HG02852 (cell line): ENCODE measurements at regions not wholly inside any gene's neighbourhood (a gene's known extent, or its start where the extent isn't known, plus 50 kb on each side); places are given as distances from the start of the nearest gene placed in this dataset.

Source experiments
- ATAC-seq: cut with Tn5 transposase; IDR thresholded peaks from one replicate; pipeline ENCODE4 v1.9.1; 2021; ENCODE audit warnings: mild to moderate bottlenecking, moderate library complexity; ENCODE audit not compliant: unreplicated experiment

DNA sequence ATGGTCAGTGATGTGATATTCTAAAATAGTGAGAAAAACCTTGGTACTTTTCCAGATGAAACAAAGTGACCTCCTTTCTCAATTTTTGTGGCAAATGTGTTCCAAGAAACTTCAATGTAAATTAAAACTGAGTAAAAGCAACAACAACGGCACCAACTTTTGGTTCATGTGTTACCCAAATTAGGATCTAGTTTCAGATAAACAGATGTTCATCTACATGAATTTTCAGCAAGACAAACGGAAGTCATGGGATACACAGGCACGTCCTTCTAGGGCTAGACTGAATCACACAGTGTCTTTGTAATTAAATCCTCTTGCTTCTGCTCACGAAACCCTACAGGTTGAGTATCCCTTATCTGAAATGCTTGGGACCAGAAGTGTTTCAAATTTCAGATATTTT, 915.2 kb downstream of the TFAP2A start:
- ATAC-seq: no peak

DNA sequence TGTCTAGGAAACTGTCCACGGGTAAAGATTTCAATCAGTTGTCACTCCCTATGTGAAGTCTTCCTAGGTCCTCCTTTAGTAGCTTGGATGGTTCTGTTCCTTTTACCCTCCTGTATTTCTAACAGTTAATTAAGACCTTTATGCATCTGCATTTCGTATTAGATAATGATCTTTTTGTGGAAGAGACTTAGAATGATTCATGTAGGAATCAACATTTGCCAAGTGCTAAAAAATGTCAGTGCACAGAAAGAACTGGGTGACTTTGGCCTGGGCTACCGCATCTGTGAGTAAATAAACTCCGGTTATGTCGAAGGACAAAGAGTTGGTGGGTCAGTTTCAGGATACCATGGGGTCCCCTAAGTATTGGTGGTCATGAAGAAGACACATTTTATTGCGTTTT, 918.0 kb downstream of the TFAP2A start:
- no peak for ATAC-seq

DNA sequence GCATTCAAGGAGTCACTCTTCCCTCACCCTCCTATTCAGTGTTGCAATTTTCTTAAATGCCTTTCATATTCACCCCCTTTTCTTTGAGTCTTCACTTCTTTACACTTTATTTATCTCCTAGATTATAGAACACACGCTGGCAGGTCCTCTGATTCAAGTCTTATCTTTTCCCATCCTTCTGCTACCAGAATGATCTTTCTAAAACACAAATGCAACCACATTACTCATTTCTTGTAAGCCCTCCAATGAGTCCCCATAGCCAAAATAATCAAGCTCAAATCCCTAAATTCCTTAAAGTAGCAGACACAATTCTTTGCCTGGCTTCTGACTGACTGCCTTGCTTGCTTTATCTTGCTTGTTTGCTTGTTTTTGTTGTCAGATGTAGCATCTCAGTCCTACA, 920.0 kb downstream of the TFAP2A start:
- ATAC-seq: no peak

DNA sequence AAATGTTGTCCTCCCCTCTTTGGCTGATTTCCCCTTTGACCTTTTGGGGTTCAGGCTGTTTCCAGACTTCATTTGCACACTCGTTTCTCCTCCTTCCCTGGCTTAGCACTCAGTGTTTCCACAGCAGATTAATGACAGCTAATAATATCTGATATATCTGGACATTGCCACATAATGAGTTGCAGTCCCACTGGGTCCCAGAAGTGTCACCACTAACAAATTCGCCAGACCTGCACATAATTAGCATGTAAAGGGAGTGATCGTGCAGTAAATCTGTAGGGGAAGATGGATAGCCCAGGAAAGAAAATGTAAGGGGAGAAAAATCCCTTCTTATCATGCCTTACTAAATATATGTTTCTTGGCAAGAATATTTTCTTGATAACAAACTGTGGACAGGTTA, 922.1 kb downstream of the TFAP2A start:
- no peak for ATAC-seq

DNA sequence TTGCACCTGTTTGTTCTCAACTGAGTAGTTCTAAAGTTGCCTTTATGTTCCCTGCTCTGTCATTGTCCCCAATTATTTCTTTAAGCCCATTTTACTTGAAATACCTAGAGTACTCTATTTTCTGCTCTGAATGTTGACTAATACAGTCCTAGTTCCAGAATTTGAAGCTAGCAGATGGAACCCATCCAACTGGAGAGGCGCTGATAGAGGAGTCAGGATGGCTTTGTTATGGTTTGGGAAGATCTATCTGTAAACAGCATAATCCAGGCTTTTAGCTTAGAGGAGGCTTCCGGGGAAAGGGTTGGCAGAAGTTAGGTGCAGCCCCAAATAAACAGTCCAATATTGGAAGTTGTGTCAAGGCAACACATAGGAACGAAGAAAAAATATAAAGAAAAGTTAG, 927.7 kb downstream of the TFAP2A start:
- ATAC-seq: no peak

DNA sequence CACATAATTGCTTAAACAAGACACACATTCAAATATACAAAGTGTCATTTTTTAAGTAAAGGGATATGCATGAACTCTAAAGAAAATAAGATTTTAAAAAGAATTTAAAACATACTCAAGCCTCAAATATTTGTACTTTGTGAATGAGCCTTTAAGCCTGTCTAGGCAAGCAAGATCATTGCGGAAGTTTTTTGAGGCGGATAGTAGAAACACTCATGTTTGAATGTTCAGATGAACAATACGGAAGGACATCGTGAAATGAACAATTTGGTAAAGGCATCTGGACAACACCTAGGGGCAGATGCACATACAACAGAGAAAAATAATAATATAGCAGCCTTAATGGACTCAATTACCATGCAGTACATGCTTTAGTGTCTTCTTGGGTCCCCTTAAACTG, 928.9 kb downstream of the TFAP2A start:
- ATAC-seq: no peak

DNA sequence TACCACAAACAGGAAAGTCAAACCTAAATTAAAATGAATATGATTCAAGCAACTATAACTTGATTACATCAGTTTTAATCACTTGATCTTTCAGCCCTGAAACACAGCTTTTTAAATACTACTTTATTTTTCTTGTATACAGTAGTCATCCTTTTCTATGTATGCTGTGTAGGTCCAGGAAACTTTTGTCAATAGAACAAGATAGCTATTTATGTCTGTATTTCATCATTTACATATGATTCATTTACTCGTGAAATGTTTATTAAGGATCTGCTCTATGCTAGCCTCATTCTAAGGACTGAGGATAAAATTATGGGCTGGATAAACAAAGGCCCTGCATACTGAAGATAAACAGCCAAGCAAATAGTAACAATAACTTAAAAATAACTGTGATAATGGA, 930.2 kb downstream of the TFAP2A start:
- no peak for ATAC-seq

DNA sequence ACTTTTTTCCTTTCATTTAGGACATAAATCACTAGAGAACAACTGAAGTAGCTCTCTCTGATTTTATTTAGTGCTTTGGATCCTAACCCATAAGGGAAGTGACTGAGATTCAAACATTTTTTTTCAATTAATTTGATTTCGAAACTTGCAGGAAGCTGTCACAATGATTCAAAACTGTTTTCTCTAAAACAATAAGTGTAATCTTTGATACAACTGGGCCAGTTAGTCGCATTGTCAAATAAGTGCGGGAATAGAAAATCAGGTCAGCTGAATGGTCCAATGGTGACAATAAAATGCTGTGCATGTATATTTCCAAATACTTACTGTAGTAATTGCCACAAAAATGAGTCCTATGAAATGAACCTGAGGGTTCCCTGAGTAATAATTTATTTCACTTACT, 930.8 kb downstream of the TFAP2A start:
- no peak for ATAC-seq

DNA sequence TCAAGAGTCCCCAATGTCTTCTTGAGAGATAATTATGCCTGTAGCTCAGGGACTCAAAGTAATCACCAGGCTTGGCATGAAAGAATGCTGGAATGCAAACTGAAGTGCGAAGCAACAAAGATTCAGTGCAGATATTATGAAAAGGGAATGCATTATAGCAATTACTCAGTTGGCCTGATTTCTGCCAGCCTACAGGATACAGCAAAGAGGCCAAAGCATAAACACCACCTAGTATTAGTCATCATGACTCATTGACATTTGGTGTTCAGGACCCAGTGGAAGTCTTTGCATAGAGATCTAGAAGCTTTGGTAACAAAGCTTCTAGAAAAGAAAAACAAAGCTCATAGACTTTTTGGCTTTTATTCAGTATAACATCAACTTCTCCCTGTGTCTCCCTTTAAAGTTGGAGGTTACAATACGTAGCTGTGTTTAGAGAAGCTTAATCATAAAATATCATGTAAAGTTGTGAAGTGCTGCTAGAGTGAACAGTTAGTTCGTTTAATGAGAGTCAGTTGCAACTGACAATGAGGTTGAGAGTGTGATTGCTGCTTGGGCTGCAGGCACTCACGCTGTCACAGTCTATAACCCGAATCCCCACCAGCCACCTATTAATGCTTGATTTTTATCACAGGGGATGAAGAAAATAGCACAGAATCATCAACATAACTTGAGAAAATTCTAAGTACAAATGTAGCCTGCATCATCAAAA, 932.7 kb downstream of the TFAP2A start:
- no peak for ATAC-seq

DNA sequence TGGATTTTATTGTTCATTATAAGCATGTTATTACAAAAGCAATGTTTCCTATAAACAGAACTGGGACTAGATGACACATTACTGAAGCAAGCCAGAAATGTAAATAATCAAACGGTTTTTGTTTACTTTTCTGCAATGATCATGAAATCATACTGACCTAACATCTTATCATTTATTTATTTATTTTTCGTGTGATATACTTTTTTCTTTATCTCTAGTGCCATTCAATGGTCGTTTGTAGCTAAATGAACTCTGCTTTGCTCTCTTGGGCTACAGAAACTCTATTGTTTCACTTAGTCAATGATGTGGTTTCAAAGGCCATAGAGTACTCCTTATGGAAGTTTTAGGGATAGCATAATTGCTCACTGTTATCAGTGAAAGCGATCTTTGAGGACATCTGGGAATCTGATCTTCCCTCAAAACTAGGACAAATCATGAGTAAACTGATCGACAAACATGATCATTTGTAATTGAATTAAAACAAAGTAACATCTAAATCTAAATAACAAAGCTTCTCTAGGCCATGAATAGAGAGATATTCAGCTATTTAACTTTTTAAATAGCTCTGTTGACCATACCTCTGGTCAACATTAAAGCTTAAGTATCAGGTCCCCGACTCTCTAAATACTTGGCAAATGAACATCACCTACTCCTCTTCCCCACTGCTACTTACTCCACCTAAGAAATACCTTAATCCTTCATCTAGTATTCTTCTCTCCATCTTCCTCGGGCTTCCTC, 933.4 kb downstream of the TFAP2A start:
- ATAC-seq: no peak

DNA sequence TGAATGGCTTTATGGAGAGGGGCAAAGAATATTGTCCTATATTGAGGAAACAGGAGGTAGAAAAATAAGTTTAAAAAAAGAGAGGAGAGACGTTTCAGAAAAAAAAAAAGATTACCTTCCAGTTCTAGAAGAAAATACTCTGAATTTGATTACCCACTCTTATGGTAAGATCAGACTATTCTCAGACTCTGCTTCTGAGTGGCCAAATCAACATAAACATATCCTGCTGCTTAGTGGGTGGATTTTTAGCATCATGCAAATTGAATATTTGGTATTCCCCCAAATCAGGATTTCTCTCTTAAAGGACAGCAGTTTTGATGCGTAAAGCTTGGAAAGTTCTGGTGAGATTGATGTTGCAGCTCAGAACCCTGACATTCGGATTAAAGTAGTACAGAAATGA, 946.6 kb downstream of the TFAP2A start:
- ATAC-seq: no peak

DNA sequence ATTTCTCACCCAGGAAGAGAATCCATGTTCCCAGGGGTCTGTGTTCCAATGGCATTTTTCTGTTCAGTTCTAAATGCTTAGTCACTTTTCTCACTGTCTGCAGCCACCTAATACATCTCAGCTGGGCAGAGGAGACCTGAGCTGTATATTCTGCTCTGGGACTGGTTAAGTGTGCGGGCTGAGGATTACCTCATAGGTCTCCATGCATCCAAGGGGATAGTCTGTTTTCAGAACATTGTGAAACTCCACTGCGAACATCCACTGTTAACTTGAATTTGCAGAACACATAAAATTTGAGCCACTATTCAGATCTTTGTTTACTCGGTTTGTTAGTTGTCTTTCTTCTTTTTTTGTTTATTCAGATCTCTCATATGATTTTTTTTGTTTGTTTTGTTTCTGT, 947.1 kb downstream of the TFAP2A start:
- ATAC-seq: no peak

DNA sequence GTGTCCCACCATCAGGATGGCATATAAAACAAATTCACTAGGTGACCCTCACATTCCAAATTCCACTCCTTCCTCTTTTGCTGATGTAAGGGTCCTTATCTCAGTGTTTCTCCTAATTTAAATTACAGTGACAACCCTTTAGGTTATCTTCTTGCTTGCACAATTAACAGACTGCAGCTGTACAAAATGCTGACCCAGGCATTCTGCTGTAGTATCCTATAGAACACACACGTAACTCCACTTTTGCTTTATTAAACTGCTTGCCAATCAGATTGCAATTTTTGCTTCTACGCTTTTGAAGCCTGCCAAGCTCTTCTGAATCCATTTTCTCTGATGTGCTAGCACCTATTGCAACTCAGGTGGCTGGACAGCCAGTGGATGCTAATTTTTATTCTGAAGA, 950.3 kb downstream of the TFAP2A start:
- ATAC-seq: no peak

DNA sequence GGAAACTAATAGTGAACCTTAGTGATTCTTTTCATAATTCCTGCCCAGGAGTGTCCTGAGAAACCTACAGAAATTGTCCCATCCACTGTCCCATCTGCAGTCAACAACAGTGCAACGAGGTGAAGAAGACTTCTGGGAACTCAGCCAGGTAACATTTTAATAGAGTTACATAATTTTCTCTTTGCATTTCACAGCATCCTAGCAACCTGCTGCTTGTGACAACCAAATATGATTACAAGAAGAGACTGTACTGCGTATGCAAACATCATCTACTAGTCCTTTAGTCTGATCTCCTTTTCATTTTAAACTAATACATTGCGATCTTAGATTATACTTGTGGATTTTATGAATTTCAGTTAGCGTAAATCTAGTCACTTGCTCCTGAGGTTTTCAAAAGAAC, 951.6 kb downstream of the TFAP2A start:
- no peak for ATAC-seq

DNA sequence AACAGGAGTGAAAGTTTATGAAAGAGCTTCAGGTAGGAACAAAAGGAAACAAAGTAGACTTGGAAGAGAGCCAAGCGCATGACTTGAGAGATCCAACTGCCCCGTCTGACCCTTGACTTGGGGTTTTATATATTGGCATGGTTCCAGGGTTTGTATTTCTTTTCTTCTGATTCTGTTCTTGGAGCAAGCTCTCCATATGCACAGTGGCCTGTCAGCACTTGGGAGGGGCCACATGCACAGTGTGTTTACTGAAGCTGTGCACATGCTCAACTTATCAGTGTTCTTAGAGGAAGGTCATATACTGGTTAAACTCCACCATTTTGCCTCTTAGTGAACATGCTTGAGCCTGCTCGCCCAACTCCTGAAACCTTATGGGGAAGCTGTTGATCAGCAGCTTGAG, 953.7 kb downstream of the TFAP2A start:
- ATAC-seq: no peak

DNA sequence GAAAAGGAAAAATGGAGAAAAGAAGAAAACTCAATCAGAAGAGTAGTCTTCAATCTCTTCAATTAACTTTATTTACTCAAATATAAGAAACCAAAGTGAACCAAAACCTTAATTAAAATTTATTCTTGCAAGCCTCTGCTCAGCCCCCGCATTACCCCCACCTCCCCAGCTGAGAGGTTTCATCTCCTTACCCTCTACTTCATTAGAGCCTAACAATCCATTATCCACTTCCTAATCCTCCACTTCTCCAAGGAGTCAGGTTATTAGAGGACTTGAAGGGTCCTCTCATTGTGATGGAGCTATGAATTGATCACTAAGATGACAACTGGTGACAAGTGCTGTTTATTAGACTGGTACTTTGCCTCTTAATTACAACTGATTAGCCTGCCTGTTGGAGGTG, 956.5 kb downstream of the TFAP2A start:
- ATAC-seq: no peak

DNA sequence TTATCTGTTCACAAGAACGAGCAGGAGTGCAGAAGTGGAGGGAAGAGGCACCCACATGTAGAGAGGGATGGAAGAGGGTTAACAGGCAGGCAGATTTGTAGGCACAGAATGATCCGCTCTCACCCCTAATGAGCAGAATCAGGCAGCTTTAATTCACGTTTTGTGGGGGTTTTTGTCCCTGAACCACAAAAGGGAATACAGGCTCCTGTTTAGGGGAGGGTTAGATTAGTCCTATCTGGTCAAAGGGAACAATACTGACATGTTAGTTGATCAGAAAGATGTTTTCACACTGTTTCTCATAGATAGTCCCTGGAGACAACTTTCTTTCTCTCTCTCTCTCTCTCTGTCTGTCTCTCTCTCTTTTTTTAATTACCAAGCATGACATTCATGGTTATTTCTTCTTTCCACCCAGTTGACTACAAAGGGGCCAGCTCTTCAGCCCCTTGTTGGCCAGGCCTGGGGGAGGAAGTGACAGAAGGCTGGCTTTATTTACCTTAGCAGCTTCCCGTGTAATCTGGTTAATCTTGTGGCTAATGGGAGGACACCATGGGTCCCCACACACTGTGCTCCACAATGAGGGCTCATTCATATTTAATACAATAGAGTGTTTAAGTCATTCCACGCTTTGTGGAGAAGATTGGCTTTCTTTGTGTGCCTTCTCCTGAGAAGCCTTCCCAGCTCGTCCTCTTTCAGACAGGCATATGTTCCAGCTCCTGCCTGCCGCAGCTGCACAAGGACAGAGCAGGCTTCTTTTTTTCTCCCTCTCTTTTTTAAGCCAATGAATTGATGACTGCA, 958.8 kb downstream of the TFAP2A start:
- no peak for ATAC-seq

DNA sequence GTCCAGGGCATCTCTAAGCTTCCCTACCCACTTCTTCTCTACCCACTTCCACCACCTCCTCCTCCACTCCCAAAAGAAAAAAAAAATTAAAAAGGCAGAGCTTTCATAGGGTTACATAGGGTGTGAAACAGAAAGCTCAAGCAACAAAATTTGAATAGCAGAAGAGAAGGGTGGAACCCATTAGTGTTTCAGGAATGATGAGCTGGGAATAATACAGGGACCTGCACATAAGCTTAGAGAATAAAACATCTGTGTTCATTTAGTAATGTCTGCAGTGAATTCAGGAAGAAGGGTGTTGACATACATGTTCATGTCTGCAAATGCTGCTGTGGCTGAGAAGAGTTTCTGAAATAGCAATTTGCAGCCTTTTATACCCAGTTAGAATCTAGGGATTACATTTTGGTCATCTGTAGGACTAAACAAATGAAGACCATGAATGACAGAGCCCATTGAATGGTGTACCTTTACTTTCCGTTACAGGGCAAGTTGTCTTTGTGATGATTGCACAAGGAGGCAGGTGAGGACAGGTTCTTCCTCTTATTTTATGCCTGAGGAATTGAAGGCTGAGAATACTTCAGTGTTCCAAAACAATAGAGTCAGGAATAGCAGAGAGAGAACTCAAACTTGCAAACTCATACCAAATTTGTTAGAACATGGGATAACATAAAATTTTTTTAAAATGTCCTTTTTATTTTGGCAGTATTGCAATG, 975.1 kb downstream of the TFAP2A start:
- no peak for ATAC-seq

DNA sequence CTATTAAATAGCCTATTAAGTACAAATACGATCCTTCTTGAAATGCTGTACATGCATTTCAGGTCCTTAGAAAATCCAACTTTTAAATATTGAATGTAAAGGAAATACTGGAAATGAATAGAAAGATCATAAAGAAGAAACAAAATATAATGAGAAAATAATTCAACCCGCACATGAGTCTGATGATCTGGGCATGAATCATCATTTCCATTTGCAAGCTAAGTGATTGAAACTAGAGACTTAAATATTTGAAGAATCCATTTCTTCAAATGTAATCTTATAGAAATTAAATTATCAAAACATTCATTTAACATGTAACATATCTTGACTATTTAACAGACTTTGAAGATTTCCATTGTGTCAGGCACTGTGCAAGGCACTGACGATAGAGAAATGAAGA, 977.0 kb downstream of the TFAP2A start:
- ATAC-seq: no peak

DNA sequence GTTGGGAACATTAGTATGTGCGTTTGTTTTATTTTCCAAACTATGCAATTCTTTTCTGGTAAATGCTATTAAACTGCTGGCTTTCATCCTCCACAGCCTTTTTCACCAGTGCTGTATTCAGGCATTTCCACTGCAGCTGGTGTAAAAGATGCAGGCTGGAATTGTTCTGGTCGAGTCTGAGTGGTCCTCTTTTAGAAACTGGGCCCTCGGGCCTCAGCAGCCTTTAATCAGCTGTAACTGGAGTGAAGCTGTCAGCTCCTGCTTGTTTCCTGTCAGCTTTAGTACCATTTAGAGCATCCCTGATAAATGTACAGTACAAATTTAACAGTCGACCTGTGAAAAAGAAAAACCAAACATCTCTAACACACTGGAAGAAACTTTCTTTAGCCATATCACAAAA, 979.6 kb downstream of the TFAP2A start:
- ATAC-seq: no peak

DNA sequence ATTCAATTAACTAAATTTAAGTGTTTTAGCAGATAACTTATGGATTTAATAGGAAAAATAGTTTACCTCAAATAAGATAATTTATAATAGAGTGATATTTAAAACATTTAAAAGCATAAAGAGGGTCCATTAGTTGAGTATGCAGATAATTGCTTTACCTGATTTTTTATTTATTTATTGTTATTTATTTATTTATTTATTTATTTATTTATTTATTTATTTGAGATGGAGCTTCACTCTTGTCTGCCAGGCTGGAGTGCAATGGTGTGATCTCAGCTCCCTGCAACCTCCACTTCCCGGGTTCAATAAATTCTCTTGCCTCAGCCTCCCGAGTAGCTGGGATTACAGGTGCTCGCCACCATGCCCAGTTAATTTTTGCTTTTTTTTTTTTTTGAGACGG, 982.9 kb downstream of the TFAP2A start:
- no peak for ATAC-seq
